ENCODE measurements at regions not wholly inside any gene's neighbourhood (a gene's known extent, or its start where the extent isn't known, plus 50 kb on each side); places are given as distances from the start of the nearest gene placed in this dataset.

DNA sequence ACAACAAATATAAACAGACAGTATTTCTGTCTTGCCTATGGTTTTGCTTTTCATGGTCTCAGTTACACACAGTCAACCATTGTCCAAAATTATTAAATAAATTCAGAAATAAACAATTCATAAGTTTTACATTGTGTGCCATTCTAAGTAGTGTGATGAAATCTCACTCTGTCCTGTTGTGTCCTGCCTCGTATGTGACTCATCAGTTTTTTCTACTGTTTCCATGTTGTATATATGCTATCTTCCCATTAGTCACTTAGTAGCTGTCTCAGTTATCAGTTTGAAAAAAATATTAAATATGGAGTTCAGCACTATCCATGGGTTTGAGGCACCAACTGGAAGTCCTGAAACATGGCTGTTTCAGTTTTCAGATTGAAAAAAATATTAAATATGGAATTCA lies 282.4 kb upstream of the GRM7 start:
- TF ChIP-seq REST (IDR thresholded peaks at IDR 0.05) (no peak), CTCF (IDR thresholded peaks at IDR 0.05) (no peak), CHD4 (IDR thresholded peaks at IDR 0.05; ENCODE audit: borderline replicate concordance) (no peak), TP53 (CRISPR knock-in tag; IDR thresholded peaks at IDR 0.05) (no peak), POLR2A (IDR thresholded peaks at IDR 0.05; ENCODE audit: low read length) (no peak), ESRRA (IDR thresholded peaks at IDR 0.05; ENCODE audit: borderline replicate concordance, low read length) (no peak), HDAC2 (IDR thresholded peaks at IDR 0.05) (no peak)
- TF ChIP-seq, protein P1, sequence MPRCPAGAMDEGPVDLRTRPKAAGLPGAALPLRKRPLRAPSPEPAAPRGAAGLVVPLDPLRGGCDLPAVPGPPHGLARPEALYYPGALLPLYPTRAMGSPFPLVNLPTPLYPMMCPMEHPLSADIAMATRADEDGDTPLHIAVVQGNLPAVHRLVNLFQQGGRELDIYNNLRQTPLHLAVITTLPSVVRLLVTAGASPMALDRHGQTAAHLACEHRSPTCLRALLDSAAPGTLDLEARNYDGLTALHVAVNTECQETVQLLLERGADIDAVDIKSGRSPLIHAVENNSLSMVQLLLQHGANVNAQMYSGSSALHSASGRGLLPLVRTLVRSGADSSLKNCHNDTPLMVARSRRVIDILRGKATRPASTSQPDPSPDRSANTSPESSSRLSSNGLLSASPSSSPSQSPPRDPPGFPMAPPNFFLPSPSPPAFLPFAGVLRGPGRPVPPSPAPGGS (IDR thresholded peaks at IDR 0.05): no peak
- TF ChIP-seq, protein P2, sequence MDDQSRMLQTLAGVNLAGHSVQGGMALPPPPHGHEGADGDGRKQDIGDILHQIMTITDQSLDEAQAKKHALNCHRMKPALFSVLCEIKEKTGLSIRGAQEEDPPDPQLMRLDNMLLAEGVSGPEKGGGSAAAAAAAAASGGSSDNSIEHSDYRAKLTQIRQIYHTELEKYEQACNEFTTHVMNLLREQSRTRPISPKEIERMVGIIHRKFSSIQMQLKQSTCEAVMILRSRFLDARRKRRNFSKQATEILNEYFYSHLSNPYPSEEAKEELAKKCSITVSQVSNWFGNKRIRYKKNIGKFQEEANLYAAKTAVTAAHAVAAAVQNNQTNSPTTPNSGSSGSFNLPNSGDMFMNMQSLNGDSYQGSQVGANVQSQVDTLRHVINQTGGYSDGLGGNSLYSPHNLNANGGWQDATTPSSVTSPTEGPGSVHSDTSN (IDR thresholded peaks at IDR 0.05): no peak

All from A549 (cell line).